IMR-90 (cell line): ENCODE measurements at regions not wholly inside any gene's neighbourhood (a gene's known extent, or its start where the extent isn't known, plus 50 kb on each side); places are given as distances from the start of the nearest gene placed in this dataset.

ENCODE experiments used
- ATAC-seq: fragments of 200-7000 bp; cut with Tn5 transposase; 2 replicates; pipeline ENCODE4 v1.9.1; 2020; ENCODE audit warnings: low read depth, mild to moderate bottlenecking, moderate library complexity
- BruUV-seq: library from RNA; stranded (reverse); fragments of 400-500 nt; replicated peaks from 2 replicates; lab custom pipeline; 2021; lab: Mats Ljungman, UMichigan
- CTCF ChIA-PET: fragments of 300-600 bp; formaldehyde crosslinking; extraction: SDS; loops from one replicate; lab custom pipeline; 2021; ENCODE audit warnings: antibody characterized with exemption; lab: Yijun Ruan, JAX
- POLR2A ChIA-PET: fragments of 300-600 bp; sonication (Branson Sonifier 250); formaldehyde crosslinking; loops from one replicate; lab custom pipeline; 2022; ENCODE audit warnings: antibody characterized with exemption; ENCODE audit not compliant: unreplicated experiment; lab: Charles Lee
- DNase-seq: peaks from one replicate; pipeline ENCODE4 v3.0.0; 2013
- H2AFZ ChIP-seq: replicated peaks from 2 replicates; pipeline ENCODE3; 2013; ENCODE audit warnings: low read length, mild to moderate bottlenecking; ENCODE audit not compliant: poor library complexity
- H2AK5ac ChIP-seq: 2 replicates; pipeline ENCODE4 v1.6.1; 2013; ENCODE audit warnings: low read depth, low read length, inconsistent platforms
- H2AK9ac ChIP-seq: replicated peaks from 2 replicates; pipeline ENCODE3; 2013; ENCODE audit warnings: mild to moderate bottlenecking, low read depth, low read length, moderate library complexity; ENCODE audit not compliant: poor library complexity
- H2BK120ac ChIP-seq: 2 replicates; pipeline ENCODE4 v1.6.1; 2013; ENCODE audit warnings: low read depth, low read length, inconsistent platforms
- H2BK15ac ChIP-seq: 3 replicates; pipeline ENCODE4 v1.6.1; 2013; ENCODE audit warnings: low read depth, low read length, inconsistent platforms
- H2BK20ac ChIP-seq: 2 replicates; pipeline ENCODE4 v1.6.1; 2013; ENCODE audit warnings: low read depth, mild to moderate bottlenecking, inconsistent platforms, low read length, moderate library complexity
- H2BK5ac ChIP-seq: 2 replicates; pipeline ENCODE4 v1.6.1; 2013; ENCODE audit warnings: mild to moderate bottlenecking, low read depth, low read length, inconsistent platforms; ENCODE audit not compliant: poor library complexity, severe bottlenecking
- H3K14ac ChIP-seq: replicated peaks from 2 replicates; pipeline ENCODE4 v1.6.1; 2013; ENCODE audit warnings: low read depth, low read length, inconsistent platforms
- H3K18ac ChIP-seq: 2 replicates; pipeline ENCODE4 v1.6.1; 2013; ENCODE audit warnings: low read depth, low read length, control low read depth
- H3K23ac ChIP-seq: 2 replicates; pipeline ENCODE4 v1.6.1; 2013; ENCODE audit warnings: low read depth, low read length, inconsistent platforms
- H3K27ac ChIP-seq: 2 replicates; pipeline ENCODE4 v1.5.1; 2013; ENCODE audit warnings: mild to moderate bottlenecking, control low read depth, low read length; ENCODE audit not compliant: insufficient read depth
- H3K27me3 ChIP-seq: 2 replicates; pipeline ENCODE4 v1.6.1; 2013; ENCODE audit warnings: low read length; ENCODE audit not compliant: control insufficient read depth, insufficient read depth
- H3K36me3 ChIP-seq: 2 replicates; pipeline ENCODE4 v1.6.1; 2013; ENCODE audit warnings: low read length, mixed read lengths; ENCODE audit not compliant: control insufficient read depth, insufficient read depth
- H3K4ac ChIP-seq: 2 replicates; pipeline ENCODE4 v1.6.1; 2013; ENCODE audit warnings: low read depth, low read length, inconsistent platforms
- H3K4me1 ChIP-seq: 2 replicates; pipeline ENCODE4 v1.6.1; 2013; ENCODE audit warnings: low read length, mixed read lengths; ENCODE audit not compliant: control insufficient read depth, insufficient read depth
- H3K4me2 ChIP-seq: 2 replicates; pipeline ENCODE4 v1.6.1; 2013; ENCODE audit warnings: low read depth, mild to moderate bottlenecking, control low read depth, low read length, moderate library complexity
- H3K4me3 ChIP-seq: 2 replicates; pipeline ENCODE4 v1.5.1; 2013; ENCODE audit warnings: low read depth, mild to moderate bottlenecking, control low read depth, low read length, moderate library complexity; ENCODE audit not compliant: insufficient read depth
- H3K56ac ChIP-seq: 2 replicates; pipeline ENCODE4 v1.6.1; 2013; ENCODE audit warnings: low read length, inconsistent platforms; ENCODE audit not compliant: insufficient read depth; ENCODE audit errors: extremely low read depth
- H3K79me1 ChIP-seq, 2 experiments: 2 replicates each; pipeline ENCODE4 v1.6.1; 2013; ENCODE audit warnings: low read length in 2 of 2, inconsistent platforms in 1 of 2, low read depth in 1 of 2
- H3K9ac ChIP-seq: 2 replicates; pipeline ENCODE4 v1.6.1; 2013; ENCODE audit warnings: low read depth, low read length, control low read depth
- H3K9me1 ChIP-seq: 2 replicates; pipeline ENCODE4 v1.6.1; 2013; ENCODE audit warnings: low read length, inconsistent platforms; ENCODE audit not compliant: insufficient read depth
- H3K9me3 ChIP-seq: 2 replicates; pipeline ENCODE4 v1.6.1; 2013; ENCODE audit warnings: low read length; ENCODE audit not compliant: control insufficient read depth, insufficient read depth
- H4K20me1 ChIP-seq: 2 replicates; pipeline ENCODE4 v1.6.1; 2013; ENCODE audit warnings: low read length, inconsistent platforms; ENCODE audit not compliant: insufficient read depth
- H4K5ac ChIP-seq: 2 replicates; pipeline ENCODE4 v1.6.1; 2013; ENCODE audit warnings: mild to moderate bottlenecking, low read depth, low read length, control low read depth
- H4K8ac ChIP-seq, 2 experiments: 2 replicates each; pipeline ENCODE4 v1.6.1; 2013; ENCODE audit warnings: low read depth in 2 of 2, low read length in 2 of 2, control low read depth in 1 of 2, inconsistent platforms in 1 of 2
- H4K91ac ChIP-seq: 2 replicates; pipeline ENCODE4 v1.6.1; 2013; ENCODE audit warnings: low read depth, low read length, inconsistent platforms; ENCODE audit not compliant: insufficient read depth
- BHLHE40 ChIP-seq: fragments of 150-350 bp; IDR thresholded peaks from 2 replicates; pipeline ENCODE4 v1.6.1; 2016; ENCODE audit warnings: mild to moderate bottlenecking, low read depth, low read length
- CEBPB ChIP-seq: IDR thresholded peaks from 2 replicates; pipeline ENCODE4 v1.6.1; 2012; ENCODE audit warnings: low read depth, low read length, improper control_type of control experiment
- CHD1 ChIP-seq: IDR thresholded peaks from 2 replicates; pipeline ENCODE4 v1.6.1; 2012; ENCODE audit warnings: low read depth, low read length, improper control_type of control experiment
- MAFK ChIP-seq: IDR thresholded peaks from 2 replicates; pipeline ENCODE4 v1.6.1; 2012; ENCODE audit warnings: low read depth, low read length, improper control_type of control experiment
- MXI1 ChIP-seq: IDR thresholded peaks from 2 replicates; pipeline ENCODE4 v1.6.1; 2012; ENCODE audit warnings: low read depth, mild to moderate bottlenecking, low read length, moderate library complexity, borderline replicate concordance
- NFE2L2 ChIP-seq: fragments of 150-350 bp; IDR thresholded peaks from 2 replicates; pipeline ENCODE4 v1.6.1; 2016; ENCODE audit warnings: low read depth, mild to moderate bottlenecking, low read length
- POLR2A ChIP-seq: IDR thresholded peaks from 2 replicates; pipeline ENCODE4 v1.6.1; 2012; ENCODE audit warnings: mild to moderate bottlenecking, low read depth, low read length
- RCOR1 ChIP-seq: IDR thresholded peaks from 2 replicates; pipeline ENCODE4 v1.6.1; 2012; ENCODE audit warnings: mild to moderate bottlenecking, low read length, improper control_type of control experiment; ENCODE audit not compliant: insufficient replicate concordance
- RFX5 ChIP-seq: IDR thresholded peaks from 2 replicates; pipeline ENCODE4 v1.8.0; 2012; ENCODE audit warnings: low read depth, mild to moderate bottlenecking, low read length, moderate library complexity
- SMC3 ChIP-seq: fragments of 150-350 bp; IDR thresholded peaks from 2 replicates; pipeline ENCODE4 v1.6.1; 2016; ENCODE audit warnings: low read depth, mild to moderate bottlenecking, antibody characterized with exemption, low read length, moderate library complexity
- WGBS, 2 experiments: methylation state at CpG; one replicate each; pipeline versions ENCODE4 v1.1.5 to v1.1.7; 2013; ENCODE audit warnings: missing lambda C conversion rate in 2 of 2; ENCODE audit not compliant: insufficient read length in 1 of 2; ENCODE audit errors: extremely low coverage in 2 of 2; 5-methylcytosine and 5-hydroxymethylcytosine counted together
- dilution Hi-C: fragments of 300-500 bp; cut with HindIII; formaldehyde crosslinking; loops from one replicate; pipeline ENCODE4 v1.14.3; 2018; ENCODE audit warnings: low sequenced_read_pairs; ENCODE audit not compliant: unreplicated experiment
- in situ Hi-C: fragments of 300-500 bp; cut with MboI; formaldehyde crosslinking; loops from 3 replicates; pipeline ENCODE4 v1.14.3; 2019; ENCODE audit warnings: low sequenced_read_pairs, inconsistent platforms, mixed read lengths
- intact Hi-C: fragments of 100-400 bp; cut with micrococcal nuclease; formaldehyde crosslinking; loops from 2 replicates; pipeline ENCODE4 v1.10.0; 2022
- TF ChIP-seq, protein P1 (sequence below): conservative IDR thresholded peaks from 2 replicates; pipeline ENCODE4 v1.5.1; 2012; ENCODE audit warnings: mild to moderate bottlenecking, low read depth, low read length, improper control_type of control experiment
- TF ChIP-seq, protein P2 (sequence below): fragments of 150-350 bp; IDR thresholded peaks from 2 replicates; pipeline ENCODE4 v1.6.1; 2017; ENCODE audit warnings: mild to moderate bottlenecking, antibody characterized with exemption, low read length, low read depth

DNA sequence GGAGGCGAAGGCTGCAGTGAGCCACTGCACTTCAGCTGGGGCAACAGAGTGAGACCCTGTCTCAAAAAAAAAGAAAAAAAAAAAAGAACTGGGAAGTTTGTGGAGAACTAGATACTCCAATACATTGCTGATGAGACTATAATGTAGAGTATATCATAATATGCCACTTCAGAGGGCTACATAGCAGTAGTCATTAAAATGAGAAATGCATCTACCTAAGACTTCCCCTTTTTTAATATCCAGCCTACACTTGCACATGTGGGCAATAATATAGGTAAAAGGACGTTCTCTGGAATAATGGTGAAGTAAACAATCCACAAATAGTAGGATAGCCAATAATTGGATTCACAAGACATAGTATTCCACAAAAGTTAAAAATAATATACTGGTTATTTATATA lies 311.0 kb downstream of the HLX start:
- Histone ChIP-seq H4K5ac (no peak overlapping the region), H2BK15ac (no peak overlapping the region), H2BK5ac (no peak overlapping the region), H3K56ac (no peak overlapping the region), H3K23ac (no peak overlapping the region), H3K9ac (no peak overlapping the region), H3K9me1 (no peaks in the 10 kb centered on the region), H4K8ac (no peak overlapping the region), H2BK120ac (no peak overlapping the region), H4K91ac (no peak overlapping the region), H4K20me1 (no peaks in the 10 kb centered on the region), H2AFZ (no peak overlapping the region), H3K79me1 (no peaks in the 10 kb centered on the region), H3K14ac (no peak overlapping the region), H2AK5ac (no peak overlapping the region), H2AK9ac (no peak overlapping the region), H3K9me3 (no peaks in the 10 kb centered on the region), H3K4me2 (no peak overlapping the region), H3K4ac (no peak overlapping the region), H3K18ac (no peak overlapping the region), H3K4me1 (no peaks in the 10 kb centered on the region), H2BK20ac (no peak overlapping the region), H3K27ac (no peak overlapping the region), H3K4me3 (no peak overlapping the region), H3K36me3 (no peaks in the 10 kb centered on the region), H3K27me3 (no peaks in the 10 kb centered on the region)
- no peak for ATAC-seq
- BruUV-seq = no TSS peak
- no peak for DNase-seq
- ChIA-PET CTCF (no interaction called here), POLR2A (no interaction called here)
- dilution Hi-C loops (no loop called here), in situ Hi-C loops (no loop called here), intact Hi-C loops (no loop called here)
- WGBS, 2 experiments = no CpG with 5 or more reads among the region's 2 CpGs
- no peak for TF ChIP-seq POLR2A
- TF ChIP-seq, protein P1, sequence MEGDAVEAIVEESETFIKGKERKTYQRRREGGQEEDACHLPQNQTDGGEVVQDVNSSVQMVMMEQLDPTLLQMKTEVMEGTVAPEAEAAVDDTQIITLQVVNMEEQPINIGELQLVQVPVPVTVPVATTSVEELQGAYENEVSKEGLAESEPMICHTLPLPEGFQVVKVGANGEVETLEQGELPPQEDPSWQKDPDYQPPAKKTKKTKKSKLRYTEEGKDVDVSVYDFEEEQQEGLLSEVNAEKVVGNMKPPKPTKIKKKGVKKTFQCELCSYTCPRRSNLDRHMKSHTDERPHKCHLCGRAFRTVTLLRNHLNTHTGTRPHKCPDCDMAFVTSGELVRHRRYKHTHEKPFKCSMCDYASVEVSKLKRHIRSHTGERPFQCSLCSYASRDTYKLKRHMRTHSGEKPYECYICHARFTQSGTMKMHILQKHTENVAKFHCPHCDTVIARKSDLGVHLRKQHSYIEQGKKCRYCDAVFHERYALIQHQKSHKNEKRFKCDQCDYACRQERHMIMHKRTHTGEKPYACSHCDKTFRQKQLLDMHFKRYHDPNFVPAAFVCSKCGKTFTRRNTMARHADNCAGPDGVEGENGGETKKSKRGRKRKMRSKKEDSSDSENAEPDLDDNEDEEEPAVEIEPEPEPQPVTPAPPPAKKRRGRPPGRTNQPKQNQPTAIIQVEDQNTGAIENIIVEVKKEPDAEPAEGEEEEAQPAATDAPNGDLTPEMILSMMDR = no peak
- TF ChIP-seq RFX5 = no peak
- TF ChIP-seq RCOR1 = no peak
- TF ChIP-seq SMC3 = no peak
- TF ChIP-seq CHD1 = no peak
- no peak for TF ChIP-seq BHLHE40
- TF ChIP-seq, protein P2, sequence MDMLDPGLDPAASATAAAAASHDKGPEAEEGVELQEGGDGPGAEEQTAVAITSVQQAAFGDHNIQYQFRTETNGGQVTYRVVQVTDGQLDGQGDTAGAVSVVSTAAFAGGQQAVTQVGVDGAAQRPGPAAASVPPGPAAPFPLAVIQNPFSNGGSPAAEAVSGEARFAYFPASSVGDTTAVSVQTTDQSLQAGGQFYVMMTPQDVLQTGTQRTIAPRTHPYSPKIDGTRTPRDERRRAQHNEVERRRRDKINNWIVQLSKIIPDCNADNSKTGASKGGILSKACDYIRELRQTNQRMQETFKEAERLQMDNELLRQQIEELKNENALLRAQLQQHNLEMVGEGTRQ = no peak
- no peak for TF ChIP-seq NFE2L2
- no peak for TF ChIP-seq MXI1
- TF ChIP-seq MAFK = no peak
- TF ChIP-seq CEBPB = no peak
